Prostate gland (tissue), 2 donors: ENCODE measurements at regions not wholly inside any gene's neighbourhood (a gene's known extent, or its start where the extent isn't known, plus 50 kb on each side); places are given as distances from the start of the nearest gene placed in this dataset.

Experiments
- POLR2A ChIP-seq: fragments of 450-650 bp; IDR thresholded peaks from one replicate; pipeline ENCODE4 v1.6.1; 2016; ENCODE audit warnings: antibody characterized with exemption, mild to moderate bottlenecking
- TF ChIP-seq, protein P1 (sequence below), 4 experiments: fragments of 200-600 bp in 2 of 4; fragments of 450-650 bp in 2 of 4; sonication (generic) in 2 of 4; IDR thresholded peaks; 1 replicate in 3 of 4; 2 replicates in 1 of 4; pipeline ENCODE4 v1.5.1; 2016 to 2019; ENCODE audit warnings: antibody characterized with exemption in 4 of 4, mild to moderate bottlenecking in 2 of 4, moderate library complexity in 2 of 4

DNA sequence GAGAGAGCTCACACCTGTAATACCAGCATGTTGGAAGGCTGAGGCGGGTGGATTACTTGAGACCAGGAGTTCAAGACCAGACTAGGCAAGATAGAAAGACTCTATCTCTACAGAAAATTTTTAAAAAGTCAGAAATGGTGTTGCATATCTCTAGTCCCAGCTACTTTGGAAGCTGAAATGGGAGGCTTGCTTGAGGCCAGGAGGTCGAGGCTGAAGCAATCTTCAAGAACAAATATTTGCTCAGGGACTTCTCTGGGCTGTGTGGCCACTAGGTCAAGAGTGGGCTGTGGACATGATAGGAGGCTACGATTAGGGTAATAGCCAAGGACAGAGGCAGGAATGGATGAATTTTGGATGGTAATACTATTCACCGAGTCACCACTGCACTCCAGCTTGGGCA is 135.8 kb upstream of the PEG3 start:
- TF ChIP-seq POLR2A, result no peak
- TF ChIP-seq, protein P1, sequence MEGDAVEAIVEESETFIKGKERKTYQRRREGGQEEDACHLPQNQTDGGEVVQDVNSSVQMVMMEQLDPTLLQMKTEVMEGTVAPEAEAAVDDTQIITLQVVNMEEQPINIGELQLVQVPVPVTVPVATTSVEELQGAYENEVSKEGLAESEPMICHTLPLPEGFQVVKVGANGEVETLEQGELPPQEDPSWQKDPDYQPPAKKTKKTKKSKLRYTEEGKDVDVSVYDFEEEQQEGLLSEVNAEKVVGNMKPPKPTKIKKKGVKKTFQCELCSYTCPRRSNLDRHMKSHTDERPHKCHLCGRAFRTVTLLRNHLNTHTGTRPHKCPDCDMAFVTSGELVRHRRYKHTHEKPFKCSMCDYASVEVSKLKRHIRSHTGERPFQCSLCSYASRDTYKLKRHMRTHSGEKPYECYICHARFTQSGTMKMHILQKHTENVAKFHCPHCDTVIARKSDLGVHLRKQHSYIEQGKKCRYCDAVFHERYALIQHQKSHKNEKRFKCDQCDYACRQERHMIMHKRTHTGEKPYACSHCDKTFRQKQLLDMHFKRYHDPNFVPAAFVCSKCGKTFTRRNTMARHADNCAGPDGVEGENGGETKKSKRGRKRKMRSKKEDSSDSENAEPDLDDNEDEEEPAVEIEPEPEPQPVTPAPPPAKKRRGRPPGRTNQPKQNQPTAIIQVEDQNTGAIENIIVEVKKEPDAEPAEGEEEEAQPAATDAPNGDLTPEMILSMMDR (IDR thresholded peaks at IDR 0.05), result no peak
